ENCODE measurements at regions not wholly inside any gene's neighbourhood (a gene's known extent, or its start where the extent isn't known, plus 50 kb on each side); places are given as distances from the start of the nearest gene placed in this dataset.

- TF ChIP-seq POLR2A (IDR thresholded peaks at IDR 0.05) (no peak), EP300 (IDR thresholded peaks at IDR 0.05) (no peak), POLR2AphosphoS5 (IDR thresholded peaks at IDR 0.05) (no peak)
- TF ChIP-seq, protein P1, sequence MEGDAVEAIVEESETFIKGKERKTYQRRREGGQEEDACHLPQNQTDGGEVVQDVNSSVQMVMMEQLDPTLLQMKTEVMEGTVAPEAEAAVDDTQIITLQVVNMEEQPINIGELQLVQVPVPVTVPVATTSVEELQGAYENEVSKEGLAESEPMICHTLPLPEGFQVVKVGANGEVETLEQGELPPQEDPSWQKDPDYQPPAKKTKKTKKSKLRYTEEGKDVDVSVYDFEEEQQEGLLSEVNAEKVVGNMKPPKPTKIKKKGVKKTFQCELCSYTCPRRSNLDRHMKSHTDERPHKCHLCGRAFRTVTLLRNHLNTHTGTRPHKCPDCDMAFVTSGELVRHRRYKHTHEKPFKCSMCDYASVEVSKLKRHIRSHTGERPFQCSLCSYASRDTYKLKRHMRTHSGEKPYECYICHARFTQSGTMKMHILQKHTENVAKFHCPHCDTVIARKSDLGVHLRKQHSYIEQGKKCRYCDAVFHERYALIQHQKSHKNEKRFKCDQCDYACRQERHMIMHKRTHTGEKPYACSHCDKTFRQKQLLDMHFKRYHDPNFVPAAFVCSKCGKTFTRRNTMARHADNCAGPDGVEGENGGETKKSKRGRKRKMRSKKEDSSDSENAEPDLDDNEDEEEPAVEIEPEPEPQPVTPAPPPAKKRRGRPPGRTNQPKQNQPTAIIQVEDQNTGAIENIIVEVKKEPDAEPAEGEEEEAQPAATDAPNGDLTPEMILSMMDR (IDR thresholded peaks at IDR 0.05): no peak
- Histone ChIP-seq H3K4me1 (no peaks in the 10 kb centered on the region), H3K27me3 (no peaks in the 10 kb centered on the region), H3K4me3 (no peak overlapping the region), H3K9me3 (no peaks in the 10 kb centered on the region), H3K27ac (no peak overlapping the region), H3K36me3 (no peaks in the 10 kb centered on the region)
- WGBS: 67% methylated on average over 4 of the region's 4 CpGs
- DNase-seq (ENCODE audit: low spot score in 2 of 2): no peak
These were observed 291.6 kb upstream of the ARGLU1 start for GRCh38 chr13:106859533-106859904.

DNA sequence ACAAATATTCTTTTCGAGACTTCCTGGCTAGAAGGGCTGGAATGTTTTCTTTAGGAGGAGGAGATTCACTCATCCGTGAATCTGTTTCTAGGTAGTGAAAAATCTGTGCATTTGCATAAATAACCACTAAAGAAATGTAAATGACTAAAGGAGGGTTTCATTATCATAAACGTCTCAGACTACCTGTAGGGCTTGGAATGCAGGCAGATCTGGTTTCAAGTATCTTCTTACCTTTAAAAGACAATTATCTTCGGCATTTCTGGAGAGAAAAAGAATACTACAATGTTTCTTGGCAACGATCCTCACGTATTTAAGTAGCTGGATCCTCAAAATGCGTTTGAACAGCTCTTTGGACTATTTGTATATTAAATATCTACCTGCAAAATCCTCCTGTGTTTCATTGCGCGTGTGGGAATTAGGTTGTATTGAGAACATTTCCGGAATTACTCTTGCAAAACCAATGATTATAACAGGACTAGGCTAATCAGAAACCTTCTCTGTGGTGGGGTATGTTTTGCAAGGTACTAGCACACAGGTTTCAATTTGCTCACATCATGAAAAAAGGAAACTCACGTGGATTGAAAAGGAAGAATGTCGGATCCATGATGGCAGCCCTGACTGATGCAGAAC lies 291.1 kb upstream of the ARGLU1 start:
- H3K9me3 ChIP-seq: no peaks in the 10 kb centered on the region
- no peaks in the 10 kb centered on the region for H3K36me3 ChIP-seq
- DNase-seq (ENCODE audit: low spot score in 2 of 2): no peak
- H3K4me3 ChIP-seq: no peak overlapping the region
- TF ChIP-seq EP300 (IDR thresholded peaks at IDR 0.05): no peak
- TF ChIP-seq POLR2A (IDR thresholded peaks at IDR 0.05): no peak
- no peak overlapping the region for H3K27ac ChIP-seq
- no peaks in the 10 kb centered on the region for H3K4me1 ChIP-seq
- WGBS: 49% methylated on average over 12 of the region's 12 CpGs
- H3K27me3 ChIP-seq: no peaks in the 10 kb centered on the region

GRCh38 chr13:106852436-106852835 lies 284.5 kb upstream of the ARGLU1 start:
- Histone ChIP-seq H3K9me3 (no peaks in the 10 kb centered on the region), H3K4me1 (no peaks in the 10 kb centered on the region), H3K27ac (no peak overlapping the region), H3K4me3 (no peak overlapping the region), H3K27me3 (no peaks in the 10 kb centered on the region), H3K36me3 (no peaks in the 10 kb centered on the region)
- TF ChIP-seq, protein P1 (IDR thresholded peaks at IDR 0.05): no peak
- TF ChIP-seq POLR2A (IDR thresholded peaks at IDR 0.05): no peak
- TF ChIP-seq EP300 (IDR thresholded peaks at IDR 0.05): no peak
- TF ChIP-seq POLR2AphosphoS5 (IDR thresholded peaks at IDR 0.05): no peak
- DNase-seq (ENCODE audit: low spot score in 2 of 2): no peak
- WGBS: 51% methylated on average over 8 of the region's 8 CpGs

DNA sequence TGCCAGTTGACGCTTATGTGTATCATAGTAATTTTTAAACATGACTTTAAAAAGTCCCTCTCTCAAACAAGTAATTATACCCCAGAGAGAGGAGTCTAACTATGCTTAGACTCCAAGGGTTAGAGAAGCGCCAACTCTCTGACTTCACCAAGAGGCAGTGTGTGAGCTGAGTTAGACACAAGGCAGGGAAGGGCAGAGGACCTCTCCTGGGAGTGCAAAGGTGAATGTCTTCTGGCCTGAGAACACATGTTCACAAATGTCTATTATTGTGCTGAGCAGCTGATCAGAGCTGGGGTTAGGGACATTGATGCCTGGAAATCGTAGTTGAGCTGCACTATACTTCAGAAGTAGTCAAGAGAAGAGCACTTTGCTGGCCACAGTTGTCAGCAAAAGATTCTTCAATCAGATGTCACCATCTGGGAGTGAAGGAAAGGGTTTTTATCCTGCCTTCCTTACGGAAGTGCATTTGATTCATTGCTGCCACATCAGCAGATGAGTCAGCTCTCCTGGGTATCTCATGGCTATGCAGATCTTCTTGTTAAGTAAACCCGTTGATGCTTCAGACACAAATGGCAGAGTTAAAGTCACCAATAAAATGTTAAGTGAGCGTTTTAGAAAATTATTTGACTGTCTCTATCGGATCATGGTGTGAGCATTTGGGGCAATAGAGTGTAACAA lies 283.2 kb upstream of the ARGLU1 start:
- Histone ChIP-seq H3K4me3 (no peak overlapping the region), H3K9me3 (no peaks in the 10 kb centered on the region), H3K36me3 (no peaks in the 10 kb centered on the region), H3K27ac (no peak overlapping the region), H3K27me3 (no peaks in the 10 kb centered on the region), H3K4me1 (no peaks in the 10 kb centered on the region)
- 77% methylated on average over 7 of the region's 7 CpGs for WGBS
- DNase-seq (ENCODE audit: low spot score in 2 of 2): no peak
- TF ChIP-seq EP300 (IDR thresholded peaks at IDR 0.05) (no peak), POLR2AphosphoS5 (IDR thresholded peaks at IDR 0.05) (no peak), POLR2A (IDR thresholded peaks at IDR 0.05) (no peak)
- TF ChIP-seq, protein P1 (IDR thresholded peaks at IDR 0.05): no peak

GRCh38 chr13:106846571-106847448 lies 278.9 kb upstream of the ARGLU1 start:
- WGBS: 71% methylated on average over 5 of the region's 5 CpGs
- no peak overlapping the region for H3K4me3 ChIP-seq
- no peak for DNase-seq (ENCODE audit: low spot score in 2 of 2)

More at GRCh38 chr13:106846571-106847448, 278.9 kb upstream of the ARGLU1 start:
- H3K36me3 ChIP-seq: no peaks in the 10 kb centered on the region
- H3K27ac ChIP-seq: no peak overlapping the region
- no peaks in the 10 kb centered on the region for H3K4me1 ChIP-seq
- H3K9me3 ChIP-seq: no peaks in the 10 kb centered on the region
- no peak for TF ChIP-seq EP300 (IDR thresholded peaks at IDR 0.05)
- TF ChIP-seq POLR2AphosphoS5 (IDR thresholded peaks at IDR 0.05): no peak
- TF ChIP-seq POLR2A (IDR thresholded peaks at IDR 0.05): no peak
- TF ChIP-seq, protein P1 (IDR thresholded peaks at IDR 0.05): no peak
- H3K27me3 ChIP-seq: no peaks in the 10 kb centered on the region
